ENCODE measurements at regions not wholly inside any gene's neighbourhood (a gene's known extent, or its start where the extent isn't known, plus 50 kb on each side); places are given as distances from the start of the nearest gene placed in this dataset.

DNA sequence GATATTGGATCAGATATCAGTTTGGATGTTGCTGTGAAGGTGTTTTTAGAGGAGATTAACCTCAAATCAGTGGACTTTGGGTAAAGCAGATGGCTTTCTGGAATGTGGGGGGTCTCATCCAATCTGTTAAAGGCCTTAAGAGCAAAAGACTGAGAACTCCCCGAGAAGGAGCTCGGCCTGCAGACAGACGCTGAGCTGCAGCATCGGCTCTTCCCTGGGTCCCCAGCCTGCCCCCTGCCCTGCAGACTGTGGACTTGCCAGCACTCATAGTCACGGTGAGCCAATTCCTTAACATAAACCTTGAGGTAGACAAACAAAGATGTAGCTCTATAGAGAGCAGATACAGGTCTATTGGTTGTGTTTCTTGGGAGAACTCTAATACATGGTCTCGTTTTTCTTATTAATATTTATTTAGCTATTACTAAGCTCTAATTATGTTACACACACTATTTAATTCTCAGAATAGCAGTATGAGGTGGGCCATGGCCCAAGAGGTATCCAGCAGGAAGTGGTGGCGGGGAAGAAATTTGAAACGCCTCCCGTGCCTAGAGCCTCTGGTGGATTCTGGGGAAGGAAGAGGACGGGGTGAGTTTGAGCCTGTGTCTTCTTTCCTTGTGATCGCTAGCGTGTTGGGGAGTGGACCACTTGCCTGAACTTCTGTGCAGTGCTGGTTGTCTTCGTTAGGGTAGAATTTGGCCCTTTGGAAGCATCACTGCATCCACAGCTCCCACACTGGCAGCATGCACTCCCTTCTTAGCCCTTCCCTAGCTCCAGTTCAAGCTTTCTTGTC lies 305.3 kb downstream of the TEX29 start:
- H3K9me3 ChIP-seq (ENCODE audit: control insufficient read depth in 1 of 2, insufficient read depth in 1 of 2, low read length in 2 of 2): peaks cover 0 to 41% of the 10 kb centered on the region in 2 experiments

GRCh38 chr13:111626371-111627305 lies 306.2 kb downstream of the TEX29 start:
- no peak overlapping the region for H3K4me3 ChIP-seq (ENCODE audit: low read length)
- ChIA-PET POLR2A (no interaction called here), CTCF (no interaction called here)
- H3K9me3 ChIP-seq (ENCODE audit: control insufficient read depth in 1 of 2, insufficient read depth in 1 of 2, low read length in 2 of 2): peaks cover 0 to 39% of the 10 kb centered on the region in 2 experiments
- Mint-ChIP-seq H3K4me1 (ENCODE audit: low read depth) (no peaks in the 10 kb centered on the region), H3K4me3 (no peak overlapping the region), H3K27ac (no peak overlapping the region), H3K27me3 (no peaks in the 10 kb centered on the region), H3K9me3 (no peaks in the 10 kb centered on the region), H3K36me3 (ENCODE audit: low read depth) (no peaks in the 10 kb centered on the region)
- DNase-seq (no peak), ATAC-seq (ENCODE audit: poor library complexity) (no peak)
- H3K27me3 ChIP-seq (ENCODE audit: control insufficient read depth in 1 of 2, insufficient read depth in 2 of 2, low read length in 2 of 2): no peaks in the 10 kb centered on the region
- H3K4me1 ChIP-seq (ENCODE audit: insufficient read depth, low read length): no peaks in the 10 kb centered on the region
- intact Hi-C loops (cut with DNase I, micrococcal nuclease): no loop called here
- no peaks in the 10 kb centered on the region for H3K36me3 ChIP-seq (ENCODE audit: insufficient read depth, low read length)
- no peak overlapping the region for H3K27ac ChIP-seq (ENCODE audit: low read depth in 1 of 2, low read length in 2 of 2)
- TF ChIP-seq CTCF (IDR thresholded peaks at IDR 0.05): no peak

More for the DNA sequence above, 305.3 kb downstream of the TEX29 start:
- Histone ChIP-seq H3K4me3 (ENCODE audit: low read length) (no peak overlapping the region), H3K27me3 (ENCODE audit: control insufficient read depth in 1 of 2, insufficient read depth in 2 of 2, low read length in 2 of 2) (no peaks in the 10 kb centered on the region), H3K27ac (ENCODE audit: low read depth in 1 of 2, low read length in 2 of 2) (no peak overlapping the region), H3K36me3 (ENCODE audit: insufficient read depth, low read length) (no peaks in the 10 kb centered on the region), H3K4me1 (ENCODE audit: insufficient read depth, low read length) (no peaks in the 10 kb centered on the region)
- Mint-ChIP-seq H3K27ac (no peak overlapping the region), H3K27me3 (no peaks in the 10 kb centered on the region), H3K36me3 (ENCODE audit: low read depth) (no peaks in the 10 kb centered on the region), H3K4me1 (ENCODE audit: low read depth) (no peaks in the 10 kb centered on the region), H3K4me3 (no peak overlapping the region), H3K9me3 (no peaks in the 10 kb centered on the region)
- ChIA-PET CTCF (no interaction called here), POLR2A (no interaction called here)
- ATAC-seq (ENCODE audit: poor library complexity) (no peak), DNase-seq (no peak)
- TF ChIP-seq CTCF (IDR thresholded peaks at IDR 0.05): no peak
- intact Hi-C loops (cut with DNase I, micrococcal nuclease): no loop called here

- no peak for TF ChIP-seq CTCF (IDR thresholded peaks at IDR 0.05)
- Mint-ChIP-seq H3K4me1 (ENCODE audit: low read depth) (no peaks in the 10 kb centered on the region), H3K27me3 (no peaks in the 10 kb centered on the region), H3K9me3 (no peaks in the 10 kb centered on the region), H3K36me3 (ENCODE audit: low read depth) (no peaks in the 10 kb centered on the region), H3K4me3 (no peak overlapping the region), H3K27ac (no peak overlapping the region)
- CTCF ChIA-PET: no interaction called here
- intact Hi-C loops (cut with DNase I, micrococcal nuclease): no loop called here
- H3K4me3 ChIP-seq (ENCODE audit: low read length): no peak overlapping the region
- ATAC-seq (ENCODE audit: poor library complexity): no peak
- H3K27me3 ChIP-seq (ENCODE audit: control insufficient read depth in 1 of 2, insufficient read depth in 2 of 2, low read length in 2 of 2): no peaks in the 10 kb centered on the region
- H3K4me1 ChIP-seq (ENCODE audit: insufficient read depth, low read length): no peaks in the 10 kb centered on the region
- peaks cover 0 to 30% of the 10 kb centered on the region in 2 experiments for H3K9me3 ChIP-seq (ENCODE audit: control insufficient read depth in 1 of 2, insufficient read depth in 1 of 2, low read length in 2 of 2)
- DNase-seq: no peak
- no peak overlapping the region for H3K27ac ChIP-seq (ENCODE audit: low read depth in 1 of 2, low read length in 2 of 2)
- POLR2A ChIA-PET: no interaction called here
- H3K36me3 ChIP-seq (ENCODE audit: insufficient read depth, low read length): no peaks in the 10 kb centered on the region
Observed at GRCh38 chr13:111627596-111627995, 307.2 kb downstream of the TEX29 start.

Measured in CD4-positive, alpha-beta T cell (primary cell).